ENCODE measurements at regions not wholly inside any gene's neighbourhood (a gene's known extent, or its start where the extent isn't known, plus 50 kb on each side); places are given as distances from the start of the nearest gene placed in this dataset.

DNA sequence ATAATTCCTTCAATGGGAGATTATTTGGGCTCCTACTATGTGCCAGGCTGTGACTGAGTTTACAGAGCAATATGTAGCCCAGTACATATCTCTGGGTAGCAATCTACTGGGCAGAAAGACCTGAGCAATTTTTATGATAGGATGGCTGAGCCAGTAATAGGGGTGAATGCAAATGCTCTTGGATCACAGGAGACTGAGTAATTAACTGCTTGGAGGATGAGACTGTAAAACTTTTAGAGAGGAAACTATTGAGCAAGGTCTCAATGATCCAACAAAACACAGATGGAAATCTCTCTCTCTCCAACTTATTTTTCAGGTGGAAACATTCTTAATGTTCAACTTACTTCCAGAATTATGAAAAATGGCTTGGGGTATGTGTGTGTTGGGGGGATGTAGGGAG lies 402.2 kb downstream of the AEBP2 start:
- TF ChIP-seq BACH2 (CRISPR knock-in tag; IDR thresholded peaks at IDR 0.05; ENCODE audit: borderline replicate concordance) (no peak), RARB (CRISPR knock-in tag; IDR thresholded peaks at IDR 0.05) (no peak), POU6F1 (CRISPR knock-in tag; IDR thresholded peaks at IDR 0.05; ENCODE audit: borderline replicate concordance, low read depth) (no peak), ZC3H10 (CRISPR knock-in tag; IDR thresholded peaks at IDR 0.05) (no peak), ZNF8 (CRISPR knock-in tag; IDR thresholded peaks at IDR 0.05) (no peak), TOX (CRISPR knock-in tag; IDR thresholded peaks at IDR 0.05; ENCODE audit: borderline replicate concordance) (no peak), SNAI2 (CRISPR knock-in tag; IDR thresholded peaks at IDR 0.05) (no peak), PPARA (CRISPR knock-in tag; IDR thresholded peaks at IDR 0.05; ENCODE audit: borderline replicate concordance) (no peak), ISL1 (CRISPR knock-in tag; IDR thresholded peaks at IDR 0.05) (no peak), ESRRG (CRISPR knock-in tag; IDR thresholded peaks at IDR 0.05) (no peak), ARNTL (CRISPR knock-in tag; IDR thresholded peaks at IDR 0.05; ENCODE audit: borderline replicate concordance, low read depth) (no peak), ZFP3 (CRISPR knock-in tag; IDR thresholded peaks at IDR 0.05) (no peak), ZFP30 (CRISPR knock-in tag; IDR thresholded peaks at IDR 0.05) (no peak)
- TF ChIP-seq, protein P1, sequence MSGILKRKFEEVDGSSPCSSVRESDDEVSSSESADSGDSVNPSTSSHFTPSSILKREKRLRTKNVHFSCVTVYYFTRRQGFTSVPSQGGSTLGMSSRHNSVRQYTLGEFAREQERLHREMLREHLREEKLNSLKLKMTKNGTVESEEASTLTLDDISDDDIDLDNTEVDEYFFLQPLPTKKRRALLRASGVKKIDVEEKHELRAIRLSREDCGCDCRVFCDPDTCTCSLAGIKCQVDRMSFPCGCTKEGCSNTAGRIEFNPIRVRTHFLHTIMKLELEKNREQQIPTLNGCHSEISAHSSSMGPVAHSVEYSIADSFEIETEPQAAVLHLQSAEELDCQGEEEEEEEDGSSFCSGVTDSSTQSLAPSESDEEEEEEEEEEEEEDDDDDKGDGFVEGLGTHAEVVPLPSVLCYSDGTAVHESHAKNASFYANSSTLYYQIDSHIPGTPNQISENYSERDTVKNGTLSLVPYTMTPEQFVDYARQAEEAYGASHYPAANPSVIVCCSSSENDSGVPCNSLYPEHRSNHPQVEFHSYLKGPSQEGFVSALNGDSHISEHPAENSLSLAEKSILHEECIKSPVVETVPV (CRISPR knock-in tag; IDR thresholded peaks at IDR 0.05): no peak
- TF ChIP-seq, protein P2, sequence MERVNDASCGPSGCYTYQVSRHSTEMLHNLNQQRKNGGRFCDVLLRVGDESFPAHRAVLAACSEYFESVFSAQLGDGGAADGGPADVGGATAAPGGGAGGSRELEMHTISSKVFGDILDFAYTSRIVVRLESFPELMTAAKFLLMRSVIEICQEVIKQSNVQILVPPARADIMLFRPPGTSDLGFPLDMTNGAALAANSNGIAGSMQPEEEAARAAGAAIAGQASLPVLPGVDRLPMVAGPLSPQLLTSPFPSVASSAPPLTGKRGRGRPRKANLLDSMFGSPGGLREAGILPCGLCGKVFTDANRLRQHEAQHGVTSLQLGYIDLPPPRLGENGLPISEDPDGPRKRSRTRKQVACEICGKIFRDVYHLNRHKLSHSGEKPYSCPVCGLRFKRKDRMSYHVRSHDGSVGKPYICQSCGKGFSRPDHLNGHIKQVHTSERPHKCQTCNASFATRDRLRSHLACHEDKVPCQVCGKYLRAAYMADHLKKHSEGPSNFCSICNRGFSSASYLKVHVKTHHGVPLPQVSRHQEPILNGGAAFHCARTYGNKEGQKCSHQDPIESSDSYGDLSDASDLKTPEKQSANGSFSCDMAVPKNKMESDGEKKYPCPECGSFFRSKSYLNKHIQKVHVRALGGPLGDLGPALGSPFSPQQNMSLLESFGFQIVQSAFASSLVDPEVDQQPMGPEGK (CRISPR knock-in tag; IDR thresholded peaks at IDR 0.05; ENCODE audit: borderline replicate concordance): no peak
- TF ChIP-seq, protein P3, sequence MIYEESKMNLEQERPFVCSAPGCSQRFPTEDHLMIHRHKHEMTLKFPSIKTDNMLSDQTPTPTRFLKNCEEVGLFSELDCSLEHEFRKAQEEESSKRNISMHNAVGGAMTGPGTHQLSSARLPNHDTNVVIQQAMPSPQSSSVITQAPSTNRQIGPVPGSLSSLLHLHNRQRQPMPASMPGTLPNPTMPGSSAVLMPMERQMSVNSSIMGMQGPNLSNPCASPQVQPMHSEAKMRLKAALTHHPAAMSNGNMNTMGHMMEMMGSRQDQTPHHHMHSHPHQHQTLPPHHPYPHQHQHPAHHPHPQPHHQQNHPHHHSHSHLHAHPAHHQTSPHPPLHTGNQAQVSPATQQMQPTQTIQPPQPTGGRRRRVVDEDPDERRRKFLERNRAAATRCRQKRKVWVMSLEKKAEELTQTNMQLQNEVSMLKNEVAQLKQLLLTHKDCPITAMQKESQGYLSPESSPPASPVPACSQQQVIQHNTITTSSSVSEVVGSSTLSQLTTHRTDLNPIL (CRISPR knock-in tag; IDR thresholded peaks at IDR 0.05; ENCODE audit: low read depth): no peak
- TF ChIP-seq, protein P4, sequence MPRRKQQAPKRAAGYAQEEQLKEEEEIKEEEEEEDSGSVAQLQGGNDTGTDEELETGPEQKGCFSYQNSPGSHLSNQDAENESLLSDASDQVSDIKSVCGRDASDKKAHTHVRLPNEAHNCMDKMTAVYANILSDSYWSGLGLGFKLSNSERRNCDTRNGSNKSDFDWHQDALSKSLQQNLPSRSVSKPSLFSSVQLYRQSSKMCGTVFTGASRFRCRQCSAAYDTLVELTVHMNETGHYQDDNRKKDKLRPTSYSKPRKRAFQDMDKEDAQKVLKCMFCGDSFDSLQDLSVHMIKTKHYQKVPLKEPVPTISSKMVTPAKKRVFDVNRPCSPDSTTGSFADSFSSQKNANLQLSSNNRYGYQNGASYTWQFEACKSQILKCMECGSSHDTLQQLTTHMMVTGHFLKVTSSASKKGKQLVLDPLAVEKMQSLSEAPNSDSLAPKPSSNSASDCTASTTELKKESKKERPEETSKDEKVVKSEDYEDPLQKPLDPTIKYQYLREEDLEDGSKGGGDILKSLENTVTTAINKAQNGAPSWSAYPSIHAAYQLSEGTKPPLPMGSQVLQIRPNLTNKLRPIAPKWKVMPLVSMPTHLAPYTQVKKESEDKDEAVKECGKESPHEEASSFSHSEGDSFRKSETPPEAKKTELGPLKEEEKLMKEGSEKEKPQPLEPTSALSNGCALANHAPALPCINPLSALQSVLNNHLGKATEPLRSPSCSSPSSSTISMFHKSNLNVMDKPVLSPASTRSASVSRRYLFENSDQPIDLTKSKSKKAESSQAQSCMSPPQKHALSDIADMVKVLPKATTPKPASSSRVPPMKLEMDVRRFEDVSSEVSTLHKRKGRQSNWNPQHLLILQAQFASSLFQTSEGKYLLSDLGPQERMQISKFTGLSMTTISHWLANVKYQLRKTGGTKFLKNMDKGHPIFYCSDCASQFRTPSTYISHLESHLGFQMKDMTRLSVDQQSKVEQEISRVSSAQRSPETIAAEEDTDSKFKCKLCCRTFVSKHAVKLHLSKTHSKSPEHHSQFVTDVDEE (CRISPR knock-in tag; IDR thresholded peaks at IDR 0.05): no peak
- ATAC-seq: no peak

GRCh38 chr12:19842116-19842515 lies 402.8 kb downstream of the AEBP2 start:
- TF ChIP-seq ZNF565 (CRISPR knock-in tag; conservative IDR thresholded peaks at IDR 0.05; ENCODE audit: low read depth) (no peak), TOX (CRISPR knock-in tag; IDR thresholded peaks at IDR 0.05; ENCODE audit: borderline replicate concordance) (no peak), ESRRG (CRISPR knock-in tag; IDR thresholded peaks at IDR 0.05) (no peak), TCF4 (CRISPR knock-in tag; IDR thresholded peaks at IDR 0.05; ENCODE audit: borderline replicate concordance) (no peak), ZFP3 (CRISPR knock-in tag; IDR thresholded peaks at IDR 0.05) (no peak), ARNTL (CRISPR knock-in tag; IDR thresholded peaks at IDR 0.05; ENCODE audit: borderline replicate concordance, low read depth) (no peak), RARB (CRISPR knock-in tag; IDR thresholded peaks at IDR 0.05) (no peak), BACH2 (CRISPR knock-in tag; IDR thresholded peaks at IDR 0.05; ENCODE audit: borderline replicate concordance) (no peak), CSDC2 (CRISPR knock-in tag; IDR thresholded peaks at IDR 0.05) (no peak), POU6F1 (CRISPR knock-in tag; IDR thresholded peaks at IDR 0.05; ENCODE audit: borderline replicate concordance, low read depth) (no peak), ZNF8 (CRISPR knock-in tag; IDR thresholded peaks at IDR 0.05) (no peak), PPARA (CRISPR knock-in tag; IDR thresholded peaks at IDR 0.05; ENCODE audit: borderline replicate concordance) (no peak)
- TF ChIP-seq, protein P1 (CRISPR knock-in tag; IDR thresholded peaks at IDR 0.05): no peak
- TF ChIP-seq, protein P3 (CRISPR knock-in tag; IDR thresholded peaks at IDR 0.05; ENCODE audit: low read depth): no peak
- no peak for ATAC-seq

Data from SK-N-SH treated with all-trans-retinoic acid at 6 μM for 48 hours (cell line).